ENCODE measurements at regions not wholly inside any gene's neighbourhood (a gene's known extent, or its start where the extent isn't known, plus 50 kb on each side); places are given as distances from the start of the nearest gene placed in this dataset.

DNA sequence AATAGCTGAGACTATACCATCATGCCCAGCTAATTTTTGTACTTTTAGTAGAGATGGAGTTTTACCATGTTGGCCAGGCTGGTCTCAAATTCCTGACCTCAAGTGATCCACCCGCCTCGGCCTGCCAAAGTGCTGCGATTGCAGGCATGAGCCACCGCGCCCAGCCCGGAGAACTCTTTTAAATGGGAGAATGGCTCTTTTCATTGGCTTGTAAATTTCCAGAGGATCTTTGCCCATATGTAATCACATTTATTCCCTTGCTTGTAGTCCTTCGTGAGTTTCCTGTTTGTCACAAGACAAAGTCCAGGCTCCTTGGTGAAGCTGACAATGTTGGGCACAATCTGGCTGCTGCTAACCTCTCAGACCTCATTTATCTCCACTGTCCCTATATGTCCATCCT, 135.1 kb downstream of the CEP57L1 start:
- TF ChIP-seq, protein P1, sequence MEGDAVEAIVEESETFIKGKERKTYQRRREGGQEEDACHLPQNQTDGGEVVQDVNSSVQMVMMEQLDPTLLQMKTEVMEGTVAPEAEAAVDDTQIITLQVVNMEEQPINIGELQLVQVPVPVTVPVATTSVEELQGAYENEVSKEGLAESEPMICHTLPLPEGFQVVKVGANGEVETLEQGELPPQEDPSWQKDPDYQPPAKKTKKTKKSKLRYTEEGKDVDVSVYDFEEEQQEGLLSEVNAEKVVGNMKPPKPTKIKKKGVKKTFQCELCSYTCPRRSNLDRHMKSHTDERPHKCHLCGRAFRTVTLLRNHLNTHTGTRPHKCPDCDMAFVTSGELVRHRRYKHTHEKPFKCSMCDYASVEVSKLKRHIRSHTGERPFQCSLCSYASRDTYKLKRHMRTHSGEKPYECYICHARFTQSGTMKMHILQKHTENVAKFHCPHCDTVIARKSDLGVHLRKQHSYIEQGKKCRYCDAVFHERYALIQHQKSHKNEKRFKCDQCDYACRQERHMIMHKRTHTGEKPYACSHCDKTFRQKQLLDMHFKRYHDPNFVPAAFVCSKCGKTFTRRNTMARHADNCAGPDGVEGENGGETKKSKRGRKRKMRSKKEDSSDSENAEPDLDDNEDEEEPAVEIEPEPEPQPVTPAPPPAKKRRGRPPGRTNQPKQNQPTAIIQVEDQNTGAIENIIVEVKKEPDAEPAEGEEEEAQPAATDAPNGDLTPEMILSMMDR (IDR thresholded peaks at IDR 0.05), result no peak
- no peak for TF ChIP-seq POLR2A (IDR thresholded peaks at IDR 0.05)

Data from tibial nerve (tissue), 3 donors.